ENCODE measurements at regions not wholly inside any gene's neighbourhood (a gene's known extent, or its start where the extent isn't known, plus 50 kb on each side); places are given as distances from the start of the nearest gene placed in this dataset.

DNA sequence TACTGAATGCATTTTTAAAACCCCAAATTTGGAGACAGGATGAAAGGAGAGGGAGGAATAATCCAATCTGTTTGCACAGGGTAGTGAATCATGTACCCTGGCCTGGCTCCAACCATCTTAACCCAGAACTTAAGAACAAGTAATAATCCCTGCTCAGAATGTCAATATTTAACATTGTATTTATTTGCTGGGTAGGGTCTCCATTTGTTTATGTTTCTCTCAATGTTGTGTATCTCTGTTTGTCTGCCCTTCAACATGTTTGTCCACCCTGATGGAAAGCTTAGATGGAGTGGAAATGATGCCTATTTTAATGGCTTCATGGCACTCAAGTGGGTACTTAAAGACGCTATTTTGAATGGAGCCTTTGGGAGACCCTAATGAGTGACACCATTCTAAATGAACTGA lies 54.4 kb upstream of the CDC42BPA start:
- H3K4me1 ChIP-seq (ENCODE audit: insufficient read depth, low read length) = peaks cover 4% of the 10 kb centered on the region; the same call in 1 of the 2 replicates
- H2BK20ac ChIP-seq (ENCODE audit: low read depth, low read length, poor library complexity, severe bottlenecking) = no peak overlapping the region
- H4K91ac ChIP-seq (ENCODE audit: insufficient read length, low read depth, low read length) = no peak overlapping the region
- no peak overlapping the region for H3T11ph ChIP-seq (ENCODE audit: low read length)
- no peak overlapping the region for H3K4me2 ChIP-seq (ENCODE audit: insufficient read depth, insufficient read length, low read length)
- DNase-seq = no peak
- no peak overlapping the region for H3K27ac Mint-ChIP-seq
- H4K8ac ChIP-seq (replicated peaks; ENCODE audit: insufficient read length, low read depth, low read length) = no peak overlapping the region
- no peak overlapping the region for H3K23ac ChIP-seq (ENCODE audit: insufficient read length, low read depth, low read length)
- no peak overlapping the region for H2BK15ac ChIP-seq (ENCODE audit: low read depth, low read length)
- H2AFZ ChIP-seq (ENCODE audit: low read length) = no peak overlapping the region
- no peaks in the 10 kb centered on the region for H4K20me1 ChIP-seq (ENCODE audit: control insufficient read depth, insufficient read depth, insufficient read length)
- TF ChIP-seq, protein P1, sequence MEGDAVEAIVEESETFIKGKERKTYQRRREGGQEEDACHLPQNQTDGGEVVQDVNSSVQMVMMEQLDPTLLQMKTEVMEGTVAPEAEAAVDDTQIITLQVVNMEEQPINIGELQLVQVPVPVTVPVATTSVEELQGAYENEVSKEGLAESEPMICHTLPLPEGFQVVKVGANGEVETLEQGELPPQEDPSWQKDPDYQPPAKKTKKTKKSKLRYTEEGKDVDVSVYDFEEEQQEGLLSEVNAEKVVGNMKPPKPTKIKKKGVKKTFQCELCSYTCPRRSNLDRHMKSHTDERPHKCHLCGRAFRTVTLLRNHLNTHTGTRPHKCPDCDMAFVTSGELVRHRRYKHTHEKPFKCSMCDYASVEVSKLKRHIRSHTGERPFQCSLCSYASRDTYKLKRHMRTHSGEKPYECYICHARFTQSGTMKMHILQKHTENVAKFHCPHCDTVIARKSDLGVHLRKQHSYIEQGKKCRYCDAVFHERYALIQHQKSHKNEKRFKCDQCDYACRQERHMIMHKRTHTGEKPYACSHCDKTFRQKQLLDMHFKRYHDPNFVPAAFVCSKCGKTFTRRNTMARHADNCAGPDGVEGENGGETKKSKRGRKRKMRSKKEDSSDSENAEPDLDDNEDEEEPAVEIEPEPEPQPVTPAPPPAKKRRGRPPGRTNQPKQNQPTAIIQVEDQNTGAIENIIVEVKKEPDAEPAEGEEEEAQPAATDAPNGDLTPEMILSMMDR (conservative IDR thresholded peaks at IDR 0.05) = no peak
- H4K5ac ChIP-seq (ENCODE audit: insufficient read length, low read depth, low read length) = no peak overlapping the region
- no peaks in the 10 kb centered on the region for H3K23me2 ChIP-seq (ENCODE audit: insufficient read length, low read depth, low read length, poor library complexity, severe bottlenecking)
- WGBS (ENCODE audit: extremely low coverage, insufficient read length, low lambda C conversion rate) = no CpG with 5 or more reads among the region's 1 CpG
- no peak overlapping the region for H3K4ac ChIP-seq (ENCODE audit: low read depth, low read length)
- H2BK5ac ChIP-seq (ENCODE audit: insufficient read length, low read length) = no peak overlapping the region
- no peak overlapping the region for H3K56ac ChIP-seq (ENCODE audit: insufficient read length, low read depth, low read length)
- H3K9me3 ChIP-seq (ENCODE audit: control insufficient read depth, low read depth, low read length) = no peaks in the 10 kb centered on the region
- H3K4me3 Mint-ChIP-seq = no peak overlapping the region
- H2BK12ac ChIP-seq (ENCODE audit: insufficient read length, low read depth, low read length) = no peak overlapping the region
- no peak overlapping the region for H3K27ac ChIP-seq (ENCODE audit: insufficient read length, low read depth, low read length)
- peaks cover 9 to 18% of the 10 kb centered on the region in 2 experiments for H3K4me1 Mint-ChIP-seq
- H2AK5ac ChIP-seq (ENCODE audit: insufficient read length, low read length) = no peak overlapping the region
- H2BK120ac ChIP-seq (ENCODE audit: low read depth, low read length, poor library complexity, severe bottlenecking) = no peak overlapping the region
- H3K79me2 ChIP-seq (ENCODE audit: insufficient read depth, low read length) = no peaks in the 10 kb centered on the region
- H3K27me3 Mint-ChIP-seq (ENCODE audit: low read depth) = no peaks in the 10 kb centered on the region
- H3K9me3 Mint-ChIP-seq = no peaks in the 10 kb centered on the region; a peak in 1 of 5 replicates
- no peak overlapping the region for H3K18ac ChIP-seq (ENCODE audit: insufficient read length, low read depth, low read length)
- no peaks in the 10 kb centered on the region for H3K79me1 ChIP-seq (ENCODE audit: insufficient read depth, low read depth, low read length, poor library complexity, severe bottlenecking)
- H3K27me3 ChIP-seq (ENCODE audit: insufficient read depth, low read length) = no peaks in the 10 kb centered on the region
- no peak overlapping the region for H3K14ac ChIP-seq (ENCODE audit: insufficient read depth, low read length)
- H3K36me3 Mint-ChIP-seq (ENCODE audit: insufficient read depth in 1 of 3, low read depth in 3 of 3) = no peaks in the 10 kb centered on the region
- H3K9ac ChIP-seq (ENCODE audit: extremely low read depth, insufficient read length, low read length) = no peak overlapping the region
